H7 (cell line): ENCODE measurements at regions not wholly inside any gene's neighbourhood (a gene's known extent, or its start where the extent isn't known, plus 50 kb on each side); places are given as distances from the start of the nearest gene placed in this dataset.

Experiments used
- DNase-seq: peaks from one replicate; pipeline ENCODE4 v3.0.0; 2012
- H3K27me3 ChIP-seq: 2 replicates; pipeline ENCODE4 v1.6.0; 2011; ENCODE audit warnings: mild to moderate bottlenecking, low read length; ENCODE audit not compliant: control insufficient read depth, insufficient read depth
- H3K36me3 ChIP-seq: replicated peaks from 2 replicates; pipeline ENCODE4 v1.5.1; 2011; ENCODE audit warnings: low read length; ENCODE audit not compliant: control insufficient read depth, insufficient read depth
- H3K4me3 ChIP-seq: 2 replicates; pipeline ENCODE4 v1.5.1; 2011; ENCODE audit warnings: low read depth, mild to moderate bottlenecking, control low read depth, low read length, moderate library complexity; ENCODE audit not compliant: insufficient read depth

DNA sequence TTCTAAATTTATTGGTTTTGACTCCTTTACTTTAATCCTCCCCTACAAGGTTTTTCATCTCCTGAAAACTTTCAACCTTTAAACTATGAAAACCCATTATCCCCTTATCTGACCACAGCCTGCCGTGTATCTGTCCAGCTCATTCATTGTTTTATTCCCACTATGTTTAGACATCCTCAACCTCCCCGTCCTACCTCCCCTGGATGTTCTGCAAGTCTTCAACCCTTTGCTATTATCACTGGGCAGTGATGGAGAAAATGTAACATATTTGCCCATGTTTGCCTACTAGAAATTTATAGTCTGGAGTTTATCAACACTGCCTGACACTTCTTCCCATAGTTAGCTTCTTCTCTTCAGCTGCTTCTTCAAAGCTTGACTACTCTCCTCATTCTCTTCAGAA is 483.4 kb downstream of the PRKD1 start:
- Histone ChIP-seq H3K36me3 (no peaks in the 10 kb centered on the region), H3K27me3 (no peaks in the 10 kb centered on the region), H3K4me3 (no peak overlapping the region)
- no peak for DNase-seq

GRCh38 chr14:29444805-29445204 is 482.8 kb downstream of the PRKD1 start:
- DNase-seq, result no peak
- H3K4me3 ChIP-seq, result no peak overlapping the region
- H3K36me3 ChIP-seq, result no peaks in the 10 kb centered on the region
- H3K27me3 ChIP-seq, result no peaks in the 10 kb centered on the region

DNA sequence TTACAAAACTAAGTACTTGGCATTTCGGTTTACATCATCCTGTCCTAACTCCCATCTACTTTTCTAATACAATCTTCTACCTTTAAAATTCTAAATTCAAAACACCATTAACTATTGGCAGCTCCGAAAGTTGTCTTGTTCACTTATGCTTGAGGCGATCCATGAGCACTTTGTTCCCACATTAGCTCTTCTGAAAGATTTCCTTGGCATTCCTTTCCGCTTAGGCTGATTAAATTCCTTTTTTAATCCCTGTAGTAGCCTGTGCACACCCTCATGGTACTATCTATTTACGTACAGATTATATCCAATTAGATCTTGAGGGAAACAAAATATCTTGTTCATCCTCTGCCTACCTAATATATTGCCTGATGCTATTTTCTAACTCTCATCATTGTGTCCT is 480.7 kb downstream of the PRKD1 start:
- DNase-seq, result no peak
- Histone ChIP-seq H3K27me3 (no peaks in the 10 kb centered on the region), H3K4me3 (no peak overlapping the region), H3K36me3 (no peaks in the 10 kb centered on the region)

DNA sequence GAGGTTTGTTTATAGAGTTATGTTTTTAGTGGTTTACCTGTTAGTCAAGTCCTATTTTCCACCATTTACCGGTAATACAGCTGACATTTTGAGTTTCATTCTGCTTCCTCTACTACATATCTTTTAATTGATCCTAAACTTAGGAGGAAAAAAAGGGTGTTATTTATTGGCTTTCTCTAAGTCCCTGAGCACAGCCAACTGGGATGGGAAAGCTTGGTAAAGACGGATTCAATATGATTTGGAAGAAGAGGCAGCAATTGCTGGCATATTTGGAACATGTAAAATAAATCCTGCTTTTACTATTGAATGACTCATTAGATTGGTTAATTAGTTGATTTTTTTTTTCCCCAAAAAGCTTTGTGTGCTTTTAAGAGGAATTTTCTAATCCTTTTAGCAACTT is 475.7 kb downstream of the PRKD1 start:
- no peaks in the 10 kb centered on the region for H3K36me3 ChIP-seq
- H3K4me3 ChIP-seq, result no peak overlapping the region
- DNase-seq, result no peak
- no peaks in the 10 kb centered on the region for H3K27me3 ChIP-seq

DNA sequence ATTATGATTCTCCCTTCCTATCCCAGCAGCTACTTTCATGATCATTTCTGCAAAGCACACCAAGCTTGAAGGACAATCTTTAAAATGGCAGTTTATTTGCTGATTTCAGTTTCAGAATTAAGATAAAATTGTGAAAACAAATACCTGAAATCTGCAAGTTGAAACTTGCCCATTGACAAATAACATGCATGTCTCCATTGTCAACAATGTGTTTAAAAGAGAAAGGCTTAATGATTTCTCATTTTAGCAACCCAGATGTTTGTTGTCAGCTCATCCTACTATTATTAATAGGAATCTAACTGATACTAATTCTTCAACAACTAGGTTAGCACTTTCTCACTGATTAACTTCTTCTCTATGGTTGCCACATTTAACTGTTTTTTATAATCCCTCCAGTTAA is 474.6 kb downstream of the PRKD1 start:
- Histone ChIP-seq H3K4me3 (no peak overlapping the region), H3K36me3 (no peaks in the 10 kb centered on the region), H3K27me3 (no peaks in the 10 kb centered on the region)
- no peak for DNase-seq

DNA sequence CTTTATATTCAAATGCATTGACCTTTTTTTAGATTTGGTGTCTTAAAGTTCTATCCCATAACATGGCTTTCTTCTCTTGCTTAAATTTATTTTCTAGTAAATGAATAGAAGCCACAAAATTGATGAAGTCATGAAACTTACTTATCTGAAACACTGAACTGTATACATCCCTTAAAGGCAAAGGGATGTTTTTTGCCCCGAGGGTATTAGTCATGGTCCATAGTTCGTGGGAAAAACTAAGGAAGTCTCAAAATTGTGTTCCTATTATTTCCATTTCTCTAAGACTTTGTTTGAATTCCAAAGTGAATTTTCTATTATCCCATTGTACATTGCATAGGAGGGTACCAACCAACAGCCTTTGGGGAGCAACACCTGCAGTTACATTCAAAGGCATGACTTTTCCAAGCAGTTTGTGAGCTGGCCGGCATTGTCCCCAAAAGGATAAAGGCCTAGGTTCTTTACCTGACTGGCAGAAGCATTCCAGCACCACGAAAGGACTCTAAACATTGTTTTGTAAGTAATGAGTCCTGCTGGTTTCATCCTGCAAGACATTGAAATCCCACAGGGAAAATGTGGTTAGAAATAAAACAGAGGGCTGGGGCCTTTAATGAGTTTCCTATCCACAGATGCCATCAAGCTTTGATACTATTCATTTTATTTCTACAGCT is 473.5 kb downstream of the PRKD1 start:
- no peak for DNase-seq
- no peak overlapping the region for H3K4me3 ChIP-seq

GRCh38 chr14:29458547-29458946 is 469.1 kb downstream of the PRKD1 start:
- no peaks in the 10 kb centered on the region for H3K36me3 ChIP-seq
- no peaks in the 10 kb centered on the region for H3K27me3 ChIP-seq
- H3K4me3 ChIP-seq, result no peak overlapping the region
- no peak for DNase-seq

More for the DNA sequence above, 473.5 kb downstream of the PRKD1 start:
- H3K27me3 ChIP-seq, result no peaks in the 10 kb centered on the region
- no peaks in the 10 kb centered on the region for H3K36me3 ChIP-seq

DNA sequence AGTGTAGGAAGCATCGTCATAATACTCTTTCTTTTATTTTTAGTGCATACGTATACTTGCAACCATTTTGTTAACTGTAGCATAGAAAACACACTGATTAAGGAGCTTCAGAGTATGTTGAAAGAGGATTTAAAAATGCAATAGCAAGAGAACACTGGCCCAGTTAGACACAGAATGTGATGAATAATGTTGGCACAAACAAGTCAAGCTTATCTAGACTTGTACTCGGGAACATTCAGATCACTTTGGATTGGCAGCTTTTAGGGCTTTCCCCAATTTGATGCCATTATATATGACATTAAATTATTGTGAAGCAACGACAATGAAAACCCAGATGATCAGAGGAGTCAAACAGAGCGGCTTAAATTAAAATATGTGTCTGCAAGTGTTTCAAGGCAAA is 468.1 kb downstream of the PRKD1 start:
- Histone ChIP-seq H3K36me3 (no peaks in the 10 kb centered on the region), H3K27me3 (no peaks in the 10 kb centered on the region)
- no peak for DNase-seq

GRCh38 chr14:29459969-29460560 is 467.6 kb downstream of the PRKD1 start:
- H3K36me3 ChIP-seq, result no peaks in the 10 kb centered on the region
- H3K27me3 ChIP-seq, result no peaks in the 10 kb centered on the region
- H3K4me3 ChIP-seq, result no peak overlapping the region
- DNase-seq, result no peak

More for the DNA sequence above, 468.1 kb downstream of the PRKD1 start:
- no peak overlapping the region for H3K4me3 ChIP-seq

DNA sequence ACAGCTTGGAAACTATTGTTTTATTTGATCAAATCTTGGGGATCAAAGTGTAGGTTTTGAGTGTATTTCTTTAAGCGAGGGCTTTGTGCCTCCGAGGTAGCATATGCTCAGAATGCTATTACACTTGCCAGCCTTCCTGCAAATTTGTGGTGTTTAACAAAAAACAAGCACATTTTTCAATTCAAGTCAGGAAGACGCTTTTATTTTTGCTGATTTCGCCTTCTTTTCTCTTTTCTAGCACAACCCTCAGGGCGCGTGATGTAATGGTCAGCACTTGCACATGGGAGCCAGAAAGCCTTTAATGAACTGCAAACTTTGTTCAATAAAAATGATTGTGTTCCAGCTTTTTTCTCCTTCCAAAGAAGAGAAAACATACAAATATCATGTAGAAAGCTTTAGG is 466.5 kb downstream of the PRKD1 start:
- no peak overlapping the region for H3K4me3 ChIP-seq
- H3K27me3 ChIP-seq, result no peaks in the 10 kb centered on the region
- H3K36me3 ChIP-seq, result no peaks in the 10 kb centered on the region
- DNase-seq, result no peak

DNA sequence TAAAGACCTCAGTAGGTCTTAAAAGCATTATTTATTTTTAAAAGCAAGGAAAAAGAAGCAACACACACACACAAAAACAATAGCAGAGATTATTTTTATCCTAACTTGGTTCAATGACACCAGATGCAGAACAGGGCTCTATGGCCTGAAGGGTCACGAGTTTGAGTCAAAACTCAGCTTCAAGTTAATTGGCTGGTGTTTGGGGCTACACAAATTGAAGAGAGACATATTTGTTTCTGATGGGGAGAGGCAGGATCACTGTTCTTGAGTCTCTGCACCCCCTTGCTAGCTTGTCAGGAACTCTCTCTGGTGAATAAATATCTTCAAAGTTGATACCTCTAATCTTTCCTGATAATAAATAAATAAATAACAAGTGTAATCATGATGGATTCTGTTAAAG is 466.1 kb downstream of the PRKD1 start:
- DNase-seq, result no peak
- no peak overlapping the region for H3K4me3 ChIP-seq
- H3K36me3 ChIP-seq, result no peaks in the 10 kb centered on the region
- no peaks in the 10 kb centered on the region for H3K27me3 ChIP-seq

- H3K27me3 ChIP-seq, result no peaks in the 10 kb centered on the region
- DNase-seq, result no peak
- no peaks in the 10 kb centered on the region for H3K36me3 ChIP-seq
- no peak overlapping the region for H3K4me3 ChIP-seq
Measured at GRCh38 chr14:29462321-29462720, 465.3 kb downstream of the PRKD1 start.

- Histone ChIP-seq H3K36me3 (no peaks in the 10 kb centered on the region), H3K4me3 (no peak overlapping the region), H3K27me3 (no peaks in the 10 kb centered on the region)
- no peak for DNase-seq
Measured at GRCh38 chr14:29462772-29463171, 464.9 kb downstream of the PRKD1 start.

DNA sequence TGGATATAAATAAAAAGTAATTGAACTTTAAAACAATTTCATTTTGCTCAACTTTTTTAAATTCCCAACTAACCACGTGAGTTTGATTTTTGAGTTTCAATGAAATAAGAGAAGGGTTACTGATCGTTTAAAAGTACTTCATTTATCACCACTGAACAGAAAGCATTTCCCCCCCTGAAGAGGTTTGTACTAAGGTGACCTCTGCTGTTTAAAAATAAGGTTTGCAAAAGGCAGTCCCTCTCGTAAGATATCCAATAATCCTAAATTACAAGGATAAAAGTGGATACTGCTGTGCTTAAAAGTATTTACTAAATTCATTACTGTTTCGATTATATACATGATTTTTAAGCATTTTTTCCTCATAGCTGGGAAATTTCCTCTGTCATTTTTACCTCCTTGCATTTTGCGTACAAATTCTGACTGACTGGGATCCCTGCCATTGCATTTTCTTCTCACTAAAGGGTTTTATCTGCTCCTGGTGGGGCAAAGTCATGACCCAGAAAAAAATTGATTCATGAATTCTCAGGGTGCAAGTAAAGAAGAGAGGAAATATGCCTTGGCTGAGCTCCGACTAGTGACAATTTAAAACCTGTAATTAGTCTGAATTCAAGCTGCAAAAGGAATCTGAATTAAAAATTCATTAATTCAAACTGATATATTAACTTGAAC is 463.8 kb downstream of the PRKD1 start:
- DNase-seq, result no peak
- Histone ChIP-seq H3K36me3 (no peaks in the 10 kb centered on the region), H3K4me3 (no peak overlapping the region), H3K27me3 (no peaks in the 10 kb centered on the region)

- no peak for DNase-seq
- Histone ChIP-seq H3K27me3 (no peaks in the 10 kb centered on the region), H3K4me3 (no peak overlapping the region)
Measured at GRCh38 chr14:29465095-29465494, 462.6 kb downstream of the PRKD1 start.

More at GRCh38 chr14:29465095-29465494, 462.6 kb downstream of the PRKD1 start:
- no peaks in the 10 kb centered on the region for H3K36me3 ChIP-seq
